IMR-90 (cell line): ENCODE measurements at regions not wholly inside any gene's neighbourhood (a gene's known extent, or its start where the extent isn't known, plus 50 kb on each side); places are given as distances from the start of the nearest gene placed in this dataset.

Source experiments
- ATAC-seq: fragments of 200-7000 bp; cut with Tn5 transposase; 2 replicates; pipeline ENCODE4 v1.9.1; 2020; ENCODE audit warnings: low read depth, mild to moderate bottlenecking, moderate library complexity
- BruUV-seq: library from RNA; stranded (reverse); fragments of 400-500 nt; replicated peaks from 2 replicates; lab custom pipeline; 2021; lab: Mats Ljungman, UMichigan
- CTCF ChIA-PET: fragments of 300-600 bp; formaldehyde crosslinking; extraction: SDS; loops from one replicate; lab custom pipeline; 2021; ENCODE audit warnings: antibody characterized with exemption; lab: Yijun Ruan, JAX
- POLR2A ChIA-PET: fragments of 300-600 bp; sonication (Branson Sonifier 250); formaldehyde crosslinking; loops from one replicate; lab custom pipeline; 2022; ENCODE audit warnings: antibody characterized with exemption; ENCODE audit not compliant: unreplicated experiment; lab: Charles Lee
- DNase-seq: peaks from one replicate; pipeline ENCODE4 v3.0.0; 2013
- H2AFZ ChIP-seq: replicated peaks from 2 replicates; pipeline ENCODE3; 2013; ENCODE audit warnings: low read length, mild to moderate bottlenecking; ENCODE audit not compliant: poor library complexity
- H2AK5ac ChIP-seq: 2 replicates; pipeline ENCODE4 v1.6.1; 2013; ENCODE audit warnings: low read depth, low read length, inconsistent platforms
- H2AK9ac ChIP-seq: replicated peaks from 2 replicates; pipeline ENCODE3; 2013; ENCODE audit warnings: mild to moderate bottlenecking, low read depth, low read length, moderate library complexity; ENCODE audit not compliant: poor library complexity
- H2BK120ac ChIP-seq: 2 replicates; pipeline ENCODE4 v1.6.1; 2013; ENCODE audit warnings: low read depth, low read length, inconsistent platforms
- H2BK15ac ChIP-seq: 3 replicates; pipeline ENCODE4 v1.6.1; 2013; ENCODE audit warnings: low read depth, low read length, inconsistent platforms
- H2BK20ac ChIP-seq: 2 replicates; pipeline ENCODE4 v1.6.1; 2013; ENCODE audit warnings: low read depth, mild to moderate bottlenecking, inconsistent platforms, low read length, moderate library complexity
- H2BK5ac ChIP-seq: 2 replicates; pipeline ENCODE4 v1.6.1; 2013; ENCODE audit warnings: mild to moderate bottlenecking, low read depth, low read length, inconsistent platforms; ENCODE audit not compliant: poor library complexity, severe bottlenecking
- H3K14ac ChIP-seq: replicated peaks from 2 replicates; pipeline ENCODE4 v1.6.1; 2013; ENCODE audit warnings: low read depth, low read length, inconsistent platforms
- H3K18ac ChIP-seq: 2 replicates; pipeline ENCODE4 v1.6.1; 2013; ENCODE audit warnings: low read depth, low read length, control low read depth
- H3K23ac ChIP-seq: 2 replicates; pipeline ENCODE4 v1.6.1; 2013; ENCODE audit warnings: low read depth, low read length, inconsistent platforms
- H3K27ac ChIP-seq: 2 replicates; pipeline ENCODE4 v1.5.1; 2013; ENCODE audit warnings: mild to moderate bottlenecking, control low read depth, low read length; ENCODE audit not compliant: insufficient read depth
- H3K27me3 ChIP-seq: 2 replicates; pipeline ENCODE4 v1.6.1; 2013; ENCODE audit warnings: low read length; ENCODE audit not compliant: control insufficient read depth, insufficient read depth
- H3K36me3 ChIP-seq: 2 replicates; pipeline ENCODE4 v1.6.1; 2013; ENCODE audit warnings: low read length, mixed read lengths; ENCODE audit not compliant: control insufficient read depth, insufficient read depth
- H3K4ac ChIP-seq: 2 replicates; pipeline ENCODE4 v1.6.1; 2013; ENCODE audit warnings: low read depth, low read length, inconsistent platforms
- H3K4me1 ChIP-seq: 2 replicates; pipeline ENCODE4 v1.6.1; 2013; ENCODE audit warnings: low read length, mixed read lengths; ENCODE audit not compliant: control insufficient read depth, insufficient read depth
- H3K4me2 ChIP-seq: 2 replicates; pipeline ENCODE4 v1.6.1; 2013; ENCODE audit warnings: low read depth, mild to moderate bottlenecking, control low read depth, low read length, moderate library complexity
- H3K4me3 ChIP-seq: 2 replicates; pipeline ENCODE4 v1.5.1; 2013; ENCODE audit warnings: low read depth, mild to moderate bottlenecking, control low read depth, low read length, moderate library complexity; ENCODE audit not compliant: insufficient read depth
- H3K56ac ChIP-seq: 2 replicates; pipeline ENCODE4 v1.6.1; 2013; ENCODE audit warnings: low read length, inconsistent platforms; ENCODE audit not compliant: insufficient read depth; ENCODE audit errors: extremely low read depth
- H3K79me1 ChIP-seq, 2 experiments: 2 replicates each; pipeline ENCODE4 v1.6.1; 2013; ENCODE audit warnings: low read length in 2 of 2, inconsistent platforms in 1 of 2, low read depth in 1 of 2
- H3K9ac ChIP-seq: 2 replicates; pipeline ENCODE4 v1.6.1; 2013; ENCODE audit warnings: low read depth, low read length, control low read depth
- H3K9me1 ChIP-seq: 2 replicates; pipeline ENCODE4 v1.6.1; 2013; ENCODE audit warnings: low read length, inconsistent platforms; ENCODE audit not compliant: insufficient read depth
- H3K9me3 ChIP-seq: 2 replicates; pipeline ENCODE4 v1.6.1; 2013; ENCODE audit warnings: low read length; ENCODE audit not compliant: control insufficient read depth, insufficient read depth
- H4K20me1 ChIP-seq: 2 replicates; pipeline ENCODE4 v1.6.1; 2013; ENCODE audit warnings: low read length, inconsistent platforms; ENCODE audit not compliant: insufficient read depth
- H4K5ac ChIP-seq: 2 replicates; pipeline ENCODE4 v1.6.1; 2013; ENCODE audit warnings: mild to moderate bottlenecking, low read depth, low read length, control low read depth
- H4K8ac ChIP-seq, 2 experiments: 2 replicates each; pipeline ENCODE4 v1.6.1; 2013; ENCODE audit warnings: low read depth in 2 of 2, low read length in 2 of 2, control low read depth in 1 of 2, inconsistent platforms in 1 of 2
- H4K91ac ChIP-seq: 2 replicates; pipeline ENCODE4 v1.6.1; 2013; ENCODE audit warnings: low read depth, low read length, inconsistent platforms; ENCODE audit not compliant: insufficient read depth
- CHD1 ChIP-seq: IDR thresholded peaks from 2 replicates; pipeline ENCODE4 v1.6.1; 2012; ENCODE audit warnings: low read depth, low read length, improper control_type of control experiment
- MAFK ChIP-seq: IDR thresholded peaks from 2 replicates; pipeline ENCODE4 v1.6.1; 2012; ENCODE audit warnings: low read depth, low read length, improper control_type of control experiment
- MXI1 ChIP-seq: IDR thresholded peaks from 2 replicates; pipeline ENCODE4 v1.6.1; 2012; ENCODE audit warnings: low read depth, mild to moderate bottlenecking, low read length, moderate library complexity, borderline replicate concordance
- NFE2L2 ChIP-seq: fragments of 150-350 bp; IDR thresholded peaks from 2 replicates; pipeline ENCODE4 v1.6.1; 2016; ENCODE audit warnings: low read depth, mild to moderate bottlenecking, low read length
- RCOR1 ChIP-seq: IDR thresholded peaks from 2 replicates; pipeline ENCODE4 v1.6.1; 2012; ENCODE audit warnings: mild to moderate bottlenecking, low read length, improper control_type of control experiment; ENCODE audit not compliant: insufficient replicate concordance
- SMC3 ChIP-seq: fragments of 150-350 bp; IDR thresholded peaks from 2 replicates; pipeline ENCODE4 v1.6.1; 2016; ENCODE audit warnings: low read depth, mild to moderate bottlenecking, antibody characterized with exemption, low read length, moderate library complexity
- WGBS, 2 experiments: methylation state at CpG; one replicate each; pipeline versions ENCODE4 v1.1.5 to v1.1.7; 2013; ENCODE audit warnings: missing lambda C conversion rate in 2 of 2; ENCODE audit not compliant: insufficient read length in 1 of 2; ENCODE audit errors: extremely low coverage in 2 of 2; 5-methylcytosine and 5-hydroxymethylcytosine counted together
- dilution Hi-C: fragments of 300-500 bp; cut with HindIII; formaldehyde crosslinking; loops from one replicate; pipeline ENCODE4 v1.14.3; 2018; ENCODE audit warnings: low sequenced_read_pairs; ENCODE audit not compliant: unreplicated experiment
- in situ Hi-C: fragments of 300-500 bp; cut with MboI; formaldehyde crosslinking; loops from 3 replicates; pipeline ENCODE4 v1.14.3; 2019; ENCODE audit warnings: low sequenced_read_pairs, inconsistent platforms, mixed read lengths
- intact Hi-C: fragments of 100-400 bp; cut with micrococcal nuclease; formaldehyde crosslinking; loops from 2 replicates; pipeline ENCODE4 v1.10.0; 2022

- in situ Hi-C loops, result no loop called here
- no peak for TF ChIP-seq CHD1
- TF ChIP-seq MXI1, result no peak
- TF ChIP-seq MAFK, result no peak
- no peak for TF ChIP-seq NFE2L2
- TF ChIP-seq SMC3, result no peak
- TF ChIP-seq RCOR1, result no peak
- H3K56ac ChIP-seq, result no peak overlapping the region
- no TSS peak for BruUV-seq
- H3K4me3 ChIP-seq, result no peak overlapping the region
- H2BK120ac ChIP-seq, result no peak overlapping the region
- ATAC-seq, result no peak
- WGBS, 2 experiments, result no CpG with 5 or more reads among the region's 1 CpG
- H3K36me3 ChIP-seq, result no peaks in the 10 kb centered on the region
- no peaks in the 10 kb centered on the region for H3K79me1 ChIP-seq
- H3K27ac ChIP-seq, result no peak overlapping the region
- POLR2A ChIA-PET, result no interaction called here
- H3K4ac ChIP-seq, result no peak overlapping the region
- H2BK5ac ChIP-seq, result no peak overlapping the region
- peaks cover 6% of the 10 kb centered on the region; the same call in 1 of the 2 replicates for H3K9me3 ChIP-seq
- no peak overlapping the region for H3K23ac ChIP-seq
- no peak overlapping the region for H2BK20ac ChIP-seq
- H3K4me2 ChIP-seq, result no peak overlapping the region
- no peak overlapping the region for H4K5ac ChIP-seq
- H2AFZ ChIP-seq, result no peak overlapping the region
- no peak overlapping the region for H4K8ac ChIP-seq
- no peaks in the 10 kb centered on the region for H3K27me3 ChIP-seq
- H2BK15ac ChIP-seq, result no peak overlapping the region
- no peak overlapping the region for H4K91ac ChIP-seq
- no peaks in the 10 kb centered on the region for H4K20me1 ChIP-seq
- no peak overlapping the region for H3K14ac ChIP-seq
- CTCF ChIA-PET, result no interaction called here
- no peak for DNase-seq
- no peak overlapping the region for H3K18ac ChIP-seq
- H3K4me1 ChIP-seq, result no peaks in the 10 kb centered on the region
- H2AK9ac ChIP-seq, result no peak overlapping the region
- H2AK5ac ChIP-seq, result no peak overlapping the region
- no peaks in the 10 kb centered on the region for H3K9me1 ChIP-seq
- no peak overlapping the region for H3K9ac ChIP-seq
- dilution Hi-C loops, result no loop called here
- intact Hi-C loops, result no loop called here
Measured at GRCh38 chr20:6311097-6311496, 188.3 kb upstream of the FERMT1 start.
